K562 (cell line): ENCODE measurements at regions not wholly inside any gene's neighbourhood (a gene's known extent, or its start where the extent isn't known, plus 50 kb on each side); places are given as distances from the start of the nearest gene placed in this dataset.

Source experiments
- ATAC-seq: fragments of 200-7000 bp; cut with Tn5 transposase; 3 replicates; pipeline ENCODE4 v1.9.1; 2020; ENCODE audit warnings: moderate library complexity
- BruUV-seq: library from RNA; stranded (reverse); fragments of 400-500 nt; replicated peaks from 2 replicates; lab custom pipeline; 2021; lab: Mats Ljungman, UMichigan
- CTCF ChIA-PET: fragments of 300-600 bp; formaldehyde crosslinking; extraction: SDS; loops from one replicate; lab custom pipeline; 2021; ENCODE audit warnings: low intra/inter-chr PET ratio; lab: Yijun Ruan, JAX
- POLR2A ChIA-PET: fragments of 300-600, 350-650 bp; sonication (Branson Sonifier 250); formaldehyde crosslinking; extraction: SDS; loops from one replicate; lab custom pipeline; 2021; ENCODE audit warnings: antibody characterized with exemption, inconsistent platforms; lab: Yijun Ruan, JAX
- DNase-seq, 4 experiments: peaks; one replicate each; pipeline versions ENCODE4 v3.0.0 to v3.0.0-alpha.2; 2011 to 2018; ENCODE audit warnings: low spot score in 3 of 4, mixed read lengths in 3 of 4; ENCODE audit errors: extremely low read depth in 1 of 4
- FAIRE-seq: peaks from 2 replicates; lab custom pipeline; 2011; peaks lifted over from hg19 to GRCh38; lab: Jason Lieb, UNC
- H2AFZ ChIP-seq: 2 replicates; pipeline ENCODE4 v1.6.0; 2011; ENCODE audit warnings: low read depth, low read length, control low read depth, inconsistent platforms
- H3K27ac ChIP-seq: fragments of 200-600 bp; 3 replicates; pipeline ENCODE4 v1.8.0; 2011; ENCODE audit warnings: low read depth, mild to moderate bottlenecking, control low read depth, inconsistent platforms, low read length, moderate library complexity, mixed read lengths; ENCODE audit errors: extremely low read depth
- H3K27me3 ChIP-seq, 2 experiments: fragments of 300-600 bp in 1 of 2; 2 replicates in 1 of 2; 3 replicates in 1 of 2; pipeline versions ENCODE4 v1.6.0 to v1.8.0; 2011; ENCODE audit warnings: inconsistent platforms in 2 of 2, low read length in 2 of 2, mild to moderate bottlenecking in 1 of 2, mixed read lengths in 1 of 2, moderate library complexity in 1 of 2; ENCODE audit not compliant: control insufficient read depth in 2 of 2, insufficient read depth in 2 of 2
- H3K36me3 ChIP-seq: fragments of 300-600 bp; 3 replicates; pipeline ENCODE4 v1.8.0; 2011; ENCODE audit warnings: mild to moderate bottlenecking, low read length, inconsistent platforms; ENCODE audit not compliant: control insufficient read depth, insufficient read depth
- H3K4me1 ChIP-seq, 2 experiments: fragments of 200-600 bp in 1 of 2; replicated peaks in 1 of 2; 2 replicates in 1 of 2; 3 replicates in 1 of 2; pipeline versions ENCODE4 v1.5.1 to v1.8.0; 2011; ENCODE audit warnings: inconsistent platforms in 2 of 2, low read length in 2 of 2, mild to moderate bottlenecking in 1 of 2, mixed read lengths in 1 of 2, moderate library complexity in 1 of 2; ENCODE audit not compliant: control insufficient read depth in 2 of 2, insufficient read depth in 2 of 2
- H3K4me2 ChIP-seq: 2 replicates; pipeline ENCODE4 v1.6.1; 2011; ENCODE audit warnings: low read length, control low read depth, inconsistent platforms, mixed read lengths; ENCODE audit not compliant: insufficient read depth
- H3K4me3 ChIP-seq: fragments of 200-600 bp; sonication (generic), shearing (Covaris generic); 2 replicates; pipeline ENCODE4 v1.5.1; 2016; ENCODE audit warnings: control low read depth, inconsistent platforms
- H3K79me2 ChIP-seq: fragments of 200-600 bp; 3 replicates; pipeline ENCODE4 v1.8.0; 2011; ENCODE audit warnings: low read length, inconsistent platforms; ENCODE audit not compliant: control insufficient read depth, insufficient read depth
- H3K9ac ChIP-seq, 2 experiments: 2 replicates each; pipeline versions ENCODE4 v1.6.0 to v1.6.1; 2011; ENCODE audit warnings: low read depth in 2 of 2, low read length in 2 of 2, control low read depth in 1 of 2, inconsistent platforms in 1 of 2, mild to moderate bottlenecking in 1 of 2, mixed read lengths in 1 of 2; ENCODE audit not compliant: insufficient read depth in 1 of 2
- H3K9me1 ChIP-seq: one replicate; pipeline ENCODE4 v1.6.0; 2011; ENCODE audit warnings: inconsistent platforms, mild to moderate bottlenecking, low read length, moderate library complexity; ENCODE audit not compliant: control insufficient read depth, insufficient read depth
- H3K9me3 ChIP-seq: replicated peaks from 2 replicates; pipeline ENCODE4 v1.5.1; 2011; ENCODE audit warnings: low read depth, low read length, inconsistent platforms; ENCODE audit not compliant: control insufficient read depth, insufficient read depth
- H4K20me1 ChIP-seq: replicated peaks from 2 replicates; pipeline ENCODE4 v1.6.1; 2011; ENCODE audit warnings: low read length, inconsistent platforms, mixed read lengths; ENCODE audit not compliant: control insufficient read depth, insufficient read depth
- FOXJ2 ChIP-seq: fragments of 200-800 bp; sonication (Bioruptor generic); IDR thresholded peaks from 2 replicates; pipeline ENCODE4 v1.6.1; 2016; ENCODE audit warnings: missing genetic modification characterization, missing compliant biosample characterization
- KDM1A ChIP-seq, 2 experiments: fragments of 450-650 bp; IDR thresholded peaks; 2 replicates each; pipeline ENCODE4 v1.6.1; 2016; ENCODE audit warnings: mild to moderate bottlenecking in 2 of 2
- RFX5 ChIP-seq: IDR thresholded peaks from 2 replicates; pipeline ENCODE4 v1.6.1; 2011; ENCODE audit warnings: low read depth, mild to moderate bottlenecking, improper control_type of control experiment, low read length
- ZNF609 ChIP-seq: sonication (generic); formaldehyde crosslinking; IDR thresholded peaks from 2 replicates; pipeline ENCODE4 v1.8.1; 2023; ENCODE audit warnings: missing genetic modification reagents, mild to moderate bottlenecking, borderline replicate concordance
- ZSCAN32 ChIP-seq: fragments of 450-650 bp; formaldehyde crosslinking; IDR thresholded peaks from 2 replicates; pipeline ENCODE4 v1.4.0; 2020; ENCODE audit warnings: mild to moderate bottlenecking, moderate library complexity
- WGBS: fragments of 100-300 bp; shearing (Covaris generic); methylation state at CpG from one replicate; pipeline ENCODE4 v1.1.6; 2016; ENCODE audit warnings: low coverage, mixed read lengths; ENCODE audit not compliant: insufficient coverage; ENCODE audit errors: missing lambda C conversion rate; 5-methylcytosine and 5-hydroxymethylcytosine counted together
- in situ Hi-C: fragments of 300-500 bp; cut with MboI; formaldehyde crosslinking; loops from 4 replicates; pipeline ENCODE4 v1.15.0; 2018; ENCODE audit warnings: inconsistent platforms, mixed read lengths
- intact Hi-C: fragments of 100-400 bp; cut with micrococcal nuclease; formaldehyde crosslinking; loops from 2 replicates; pipeline ENCODE4 v1.14.2; 2022

GRCh38 chr10:111273635-111274034 is 196.8 kb downstream of the ADRA2A start:
- Histone ChIP-seq H2AFZ (no peak overlapping the region), H3K27me3 (no peaks in the 10 kb centered on the region), H3K36me3 (no peaks in the 10 kb centered on the region), H3K9me3 (no peaks in the 10 kb centered on the region), H4K20me1 (no peaks in the 10 kb centered on the region), H3K4me1 (no peaks in the 10 kb centered on the region), H3K9me1 (no peaks in the 10 kb centered on the region), H3K9ac (no peak overlapping the region), H3K79me2 (no peaks in the 10 kb centered on the region), H3K4me2 (no peak overlapping the region), H3K4me3 (no peak overlapping the region), H3K27ac (no peak overlapping the region)
- BruUV-seq = no TSS peak
- TF ChIP-seq KDM1A (IDR thresholded peaks at IDR 0.05) (no peak), FOXJ2 (tag) (no peak), ZNF609 (CRISPR knock-in tag) (no peak), ZSCAN32 (CRISPR knock-in tag) (no peak), RFX5 (no peak)
- DNase-seq = no peak
- FAIRE-seq = no peak
- ATAC-seq = no peak
- 0% methylated on average over 2 of the region's 2 CpGs for WGBS
- intact Hi-C loops = no loop called here
- in situ Hi-C loops = no loop called here
- POLR2A ChIA-PET = no interaction called here
- CTCF ChIA-PET = no interaction called here
